Fibroblast of lung (primary cell): ENCODE measurements at regions not wholly inside any gene's neighbourhood (a gene's known extent, or its start where the extent isn't known, plus 50 kb on each side); places are given as distances from the start of the nearest gene placed in this dataset.

Experiments used
- CTCF ChIP-seq, 2 donors: IDR thresholded peaks in 1 of 2; conservative IDR thresholded peaks in 1 of 2; 1 replicate in 1 of 2; 2 replicates in 1 of 2; pipeline ENCODE4 v1.5.1; 2011 to 2012; ENCODE audit warnings: low read length in 2 of 2, control low read depth in 1 of 2, inconsistent platforms in 1 of 2, low read depth in 1 of 2, mild to moderate bottlenecking in 1 of 2
- EZH2 ChIP-seq: IDR thresholded peaks from 2 replicates; pipeline ENCODE4 v1.5.1; 2012; ENCODE audit warnings: low read length, control low read depth, mild to moderate bottlenecking; ENCODE audit errors: missing control alignments

GRCh38 chr5:3811116-3811515 lies 215.5 kb downstream of the IRX1 start:
- TF ChIP-seq CTCF (conservative IDR thresholded peaks at IDR 0.05 in 1 of 2, IDR thresholded peaks at IDR 0.05 in 1 of 2; ENCODE audit: low read depth in 1 of 2, low read length in 2 of 2) (no peak), EZH2 (no peak)
